Tibial nerve (tissue), 4 donors: ENCODE measurements at regions not wholly inside any gene's neighbourhood (a gene's known extent, or its start where the extent isn't known, plus 50 kb on each side); places are given as distances from the start of the nearest gene placed in this dataset.
"Not testable (repeated sequence)": the region's sequence is repeated elsewhere in the genome, so short reads cannot be mapped to it uniquely, and the experiment has no call there.

Experiments used
- DNase-seq, 2 donors: peaks; one replicate each; pipeline ENCODE4 v3.0.0-alpha.2; 2019; ENCODE audit warnings: low spot score in 2 of 2
- H3K27ac ChIP-seq, 4 donors: fragments of 200-600 bp; sonication (generic) in 3 of 4; one replicate each; pipeline ENCODE4 v1.5.1; 2017 to 2019; ENCODE audit warnings: mild to moderate bottlenecking in 1 of 4
- H3K27me3 ChIP-seq, 2 donors: fragments of 200-600 bp; sonication (generic) in 1 of 2; one replicate each; pipeline versions ENCODE4 v1.5.1 to v1.6.0; 2017 to 2019
- H3K36me3 ChIP-seq, 3 donors: fragments of 200-600 bp; sonication (generic); one replicate each; pipeline ENCODE4 v1.5.1; 2018 to 2019
- H3K4me1 ChIP-seq, 4 donors: fragments of 200-600 bp; sonication (generic) in 3 of 4; one replicate each; pipeline ENCODE4 v1.5.1; 2017 to 2019
- H3K4me3 ChIP-seq, 4 donors: fragments of 200-600 bp; sonication (generic) in 3 of 4; one replicate each; pipeline ENCODE4 v1.5.1; 2017 to 2019; ENCODE audit warnings: mild to moderate bottlenecking in 1 of 4, moderate library complexity in 1 of 4
- H3K9me3 ChIP-seq, 4 donors: fragments of 200-600 bp; sonication (generic) in 3 of 4; one replicate each; pipeline ENCODE4 v1.5.1; 2017 to 2019
- EP300 ChIP-seq, 2 donors: sonication (generic); formaldehyde crosslinking; IDR thresholded peaks; one replicate each; pipeline ENCODE4 v1.6.1; 2017; ENCODE audit warnings: antibody characterized with exemption in 2 of 2, mild to moderate bottlenecking in 1 of 2
- POLR2A ChIP-seq, 2 donors: fragments of 450-650 bp; IDR thresholded peaks; one replicate each; pipeline ENCODE4 v1.6.1; 2017; ENCODE audit warnings: antibody characterized with exemption in 2 of 2, mild to moderate bottlenecking in 2 of 2, moderate library complexity in 2 of 2
- WGBS, 2 donors: methylation state at CpG; one replicate each; pipeline ENCODE4 v1.1.5; 2018; 5-methylcytosine and 5-hydroxymethylcytosine counted together
- TF ChIP-seq, protein P1 (sequence below), 5 experiments: fragments of 200-600 bp in 3 of 5; fragments of 450-650 bp in 2 of 5; sonication (generic) in 3 of 5; IDR thresholded peaks; one replicate each; pipeline ENCODE4 v1.5.1; 2016 to 2019; ENCODE audit warnings: antibody characterized with exemption in 5 of 5, mild to moderate bottlenecking in 3 of 5, moderate library complexity in 2 of 5

DNA sequence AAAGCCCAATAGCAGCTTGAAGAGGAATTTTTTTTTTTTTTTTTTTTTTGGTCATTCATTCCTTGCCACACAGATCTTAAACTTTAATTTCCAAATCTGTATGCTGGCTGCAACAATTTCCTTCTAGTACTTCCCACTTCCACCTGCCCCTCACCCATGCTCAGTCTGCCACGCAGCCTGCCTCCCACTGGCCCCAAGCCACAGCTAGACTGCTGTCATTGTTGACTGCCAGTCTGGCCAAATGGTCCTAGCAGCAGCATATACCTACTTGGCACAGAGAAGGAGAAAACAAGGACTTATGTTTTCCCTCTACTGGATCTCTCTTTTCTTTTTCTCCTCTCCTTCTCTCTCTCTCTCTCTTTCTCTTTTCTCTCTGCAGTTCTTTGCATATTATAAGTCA is 118.3 kb upstream of the HEY2 start:
- TF ChIP-seq POLR2A (IDR thresholded peaks at IDR 0.05) (no peak), EP300 (IDR thresholded peaks at IDR 0.05) (no peak)
- TF ChIP-seq, protein P1, sequence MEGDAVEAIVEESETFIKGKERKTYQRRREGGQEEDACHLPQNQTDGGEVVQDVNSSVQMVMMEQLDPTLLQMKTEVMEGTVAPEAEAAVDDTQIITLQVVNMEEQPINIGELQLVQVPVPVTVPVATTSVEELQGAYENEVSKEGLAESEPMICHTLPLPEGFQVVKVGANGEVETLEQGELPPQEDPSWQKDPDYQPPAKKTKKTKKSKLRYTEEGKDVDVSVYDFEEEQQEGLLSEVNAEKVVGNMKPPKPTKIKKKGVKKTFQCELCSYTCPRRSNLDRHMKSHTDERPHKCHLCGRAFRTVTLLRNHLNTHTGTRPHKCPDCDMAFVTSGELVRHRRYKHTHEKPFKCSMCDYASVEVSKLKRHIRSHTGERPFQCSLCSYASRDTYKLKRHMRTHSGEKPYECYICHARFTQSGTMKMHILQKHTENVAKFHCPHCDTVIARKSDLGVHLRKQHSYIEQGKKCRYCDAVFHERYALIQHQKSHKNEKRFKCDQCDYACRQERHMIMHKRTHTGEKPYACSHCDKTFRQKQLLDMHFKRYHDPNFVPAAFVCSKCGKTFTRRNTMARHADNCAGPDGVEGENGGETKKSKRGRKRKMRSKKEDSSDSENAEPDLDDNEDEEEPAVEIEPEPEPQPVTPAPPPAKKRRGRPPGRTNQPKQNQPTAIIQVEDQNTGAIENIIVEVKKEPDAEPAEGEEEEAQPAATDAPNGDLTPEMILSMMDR (IDR thresholded peaks at IDR 0.05) = no peak
- no peaks in the 10 kb centered on the region for H3K27me3 ChIP-seq
- H3K27ac ChIP-seq = no peak overlapping the region
- H3K36me3 ChIP-seq = no peaks in the 10 kb centered on the region
- no peak overlapping the region for H3K4me3 ChIP-seq
- WGBS, 2 donors = 44 to 57% methylated on average over 1 of the region's 1 CpG
- H3K9me3 ChIP-seq = peaks cover 0 to 3% (median 0%) of the 10 kb centered on the region in 4 donors
- no peaks in the 10 kb centered on the region for H3K4me1 ChIP-seq
- DNase-seq = no peak

DNA sequence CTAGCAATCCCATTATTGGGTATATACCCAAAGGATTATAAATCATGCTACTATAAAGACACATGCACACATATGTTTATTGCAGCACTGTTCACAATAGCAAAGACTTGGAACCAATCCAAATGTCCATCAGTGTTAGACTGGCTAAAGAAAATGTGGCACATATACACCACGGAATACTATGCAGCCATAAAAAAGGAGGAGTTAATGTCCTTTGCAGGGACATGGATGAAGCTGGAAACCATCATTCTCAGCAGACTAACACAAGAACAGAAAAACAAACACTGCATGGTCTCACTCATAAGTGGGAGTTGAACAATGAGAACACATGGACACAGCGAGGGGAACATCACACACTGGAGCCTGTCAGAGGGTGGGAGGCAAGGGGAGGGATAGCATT is 113.4 kb upstream of the HEY2 start:
- H3K4me3 ChIP-seq, H3K9me3 ChIP-seq, H3K27me3 ChIP-seq, DNase-seq, H3K27ac ChIP-seq, H3K36me3 ChIP-seq, H3K4me1 ChIP-seq: not testable (repeated sequence)
- WGBS, 2 donors = 74 to 75% methylated on average over 2 of the region's 2 CpGs

DNA sequence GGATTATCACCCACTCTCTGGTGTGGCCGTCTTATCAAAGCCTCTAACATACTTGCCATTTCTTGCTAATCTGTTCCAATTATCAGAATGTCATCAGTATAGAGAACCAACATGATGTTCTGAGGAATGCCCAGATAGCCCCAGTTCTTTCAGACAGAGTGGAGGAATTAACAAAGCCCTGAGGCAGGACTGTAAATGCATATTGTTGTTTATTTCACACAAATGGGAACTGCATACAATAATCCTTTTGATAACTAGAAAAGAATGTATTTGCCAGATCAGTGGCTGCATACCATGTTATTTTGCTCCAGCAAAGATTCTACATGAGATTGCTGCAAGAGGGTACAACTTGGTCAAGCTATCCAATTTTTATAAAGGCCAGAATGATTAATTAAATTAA is 112.8 kb upstream of the HEY2 start:
- Histone ChIP-seq H3K27me3 (no peaks in the 10 kb centered on the region), H3K36me3 (no peaks in the 10 kb centered on the region), H3K27ac (no peak overlapping the region), H3K4me3 (no peak overlapping the region), H3K9me3 (peaks cover 0 to 3% (median 0%) of the 10 kb centered on the region in 4 donors), H3K4me1 (no peaks in the 10 kb centered on the region)
- DNase-seq = no peak
- TF ChIP-seq EP300 (IDR thresholded peaks at IDR 0.05) = no peak
- no peak for TF ChIP-seq POLR2A (IDR thresholded peaks at IDR 0.05)
- TF ChIP-seq, protein P1 (IDR thresholded peaks at IDR 0.05) = no peak
- WGBS, 2 donors = 50 to 69% methylated on average over 1 of the region's 1 CpG

DNA sequence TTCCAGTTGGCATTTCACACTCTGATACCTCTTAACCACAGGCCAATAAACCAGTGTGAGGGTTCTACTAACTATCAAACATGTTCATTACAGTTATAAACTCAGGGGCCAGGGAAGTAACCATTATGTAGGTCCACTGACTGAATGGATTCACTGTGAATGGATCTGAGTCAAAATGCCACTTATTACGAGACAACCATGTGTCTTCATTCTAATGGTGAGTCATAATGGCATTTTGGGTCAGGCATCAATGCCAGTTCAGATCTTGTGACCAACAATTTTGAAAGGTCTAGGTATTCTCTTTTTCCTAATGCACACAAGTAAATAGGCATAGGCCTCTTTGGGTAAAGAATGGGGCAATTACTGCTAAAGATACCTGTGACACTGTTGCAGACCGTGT is 112.2 kb upstream of the HEY2 start:
- Histone ChIP-seq H3K4me3 (no peak overlapping the region), H3K36me3 (no peaks in the 10 kb centered on the region), H3K27ac (no peak overlapping the region), H3K4me1 (no peaks in the 10 kb centered on the region), H3K9me3 (peaks cover 0 to 3% (median 0%) of the 10 kb centered on the region in 4 donors), H3K27me3 (no peaks in the 10 kb centered on the region)
- TF ChIP-seq, protein P1 (IDR thresholded peaks at IDR 0.05) = no peak
- TF ChIP-seq POLR2A (IDR thresholded peaks at IDR 0.05) (no peak), EP300 (IDR thresholded peaks at IDR 0.05) (no peak)
- 74 to 86% methylated on average over 2 of the region's 2 CpGs for WGBS, 2 donors
- no peak for DNase-seq

DNA sequence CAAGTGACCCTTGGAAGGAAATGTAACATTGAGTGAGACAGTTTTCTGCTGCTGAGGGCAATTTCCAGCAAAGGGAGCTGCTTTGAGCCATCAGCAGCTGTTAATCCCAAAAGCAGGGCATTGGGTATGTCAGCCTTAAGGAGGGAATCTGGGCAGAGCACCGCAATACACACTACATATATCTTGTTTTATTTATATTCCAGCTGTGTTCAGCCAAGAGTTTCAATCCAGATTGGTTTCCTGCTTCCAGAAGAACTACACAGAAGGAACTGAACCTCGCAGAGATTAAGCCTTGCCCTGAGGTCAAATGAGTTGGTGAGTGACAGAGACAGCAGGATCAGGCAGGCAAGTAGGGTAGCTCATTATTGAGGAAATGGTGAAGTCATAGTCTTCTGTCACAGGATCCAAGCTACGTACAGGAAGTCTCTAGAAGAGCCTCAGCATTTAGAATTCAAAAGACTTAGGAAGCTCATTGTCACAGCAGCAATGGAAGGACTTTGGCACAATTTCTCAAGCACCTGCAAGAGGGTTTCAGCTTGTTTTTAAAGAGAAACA is 109.9 kb upstream of the HEY2 start:
- TF ChIP-seq POLR2A (IDR thresholded peaks at IDR 0.05) (no peak), EP300 (IDR thresholded peaks at IDR 0.05) (no peak)
- TF ChIP-seq, protein P1 (IDR thresholded peaks at IDR 0.05) = no peak
- no peak overlapping the region for H3K4me3 ChIP-seq
- WGBS, 2 donors = 63 to 84% methylated on average over 3 of the region's 3 CpGs

More for the DNA sequence above, 109.9 kb upstream of the HEY2 start:
- no peaks in the 10 kb centered on the region for H3K36me3 ChIP-seq
- no peaks in the 10 kb centered on the region for H3K27me3 ChIP-seq
- H3K9me3 ChIP-seq = peaks cover 0 to 3% (median 0%) of the 10 kb centered on the region in 4 donors
- no peak for DNase-seq
- no peak overlapping the region for H3K27ac ChIP-seq
- no peaks in the 10 kb centered on the region for H3K4me1 ChIP-seq
